ENCODE measurements at regions not wholly inside any gene's neighbourhood (a gene's known extent, or its start where the extent isn't known, plus 50 kb on each side); places are given as distances from the start of the nearest gene placed in this dataset.

- Histone ChIP-seq H3K4me1 (ENCODE audit: control insufficient read depth in 1 of 2, insufficient read depth in 2 of 2, low read length in 2 of 2) (no peaks in the 10 kb centered on the region), H3K27ac (ENCODE audit: low read length) (no peak overlapping the region), H3K27me3 (ENCODE audit: low read depth, low read length) (no peaks in the 10 kb centered on the region), H3K36me3 (ENCODE audit: control insufficient read depth in 1 of 2, insufficient read depth in 2 of 2, low read length in 2 of 2) (no peaks in the 10 kb centered on the region), H3K9me3 (ENCODE audit: control insufficient read depth in 1 of 2, low read length in 2 of 2) (peaks cover 0 to 3% of the 10 kb centered on the region in 2 donors), H3K4me3 (ENCODE audit: low read depth in 1 of 2, low read length in 2 of 2) (no peak overlapping the region)
These were observed 291.2 kb upstream of the KCNMB2 start for GRCh38 chr3:178244733-178245709.

GRCh38 chr3:178246004-178246403, 290.2 kb upstream of the KCNMB2 start:
- Histone ChIP-seq H3K36me3 (ENCODE audit: control insufficient read depth in 1 of 2, insufficient read depth in 2 of 2, low read length in 2 of 2) (no peaks in the 10 kb centered on the region), H3K9me3 (ENCODE audit: control insufficient read depth in 1 of 2, low read length in 2 of 2) (peaks cover 0 to 2% of the 10 kb centered on the region in 2 donors), H3K27me3 (ENCODE audit: low read depth, low read length) (no peaks in the 10 kb centered on the region), H3K4me3 (ENCODE audit: low read depth in 1 of 2, low read length in 2 of 2) (no peak overlapping the region), H3K4me1 (ENCODE audit: control insufficient read depth in 1 of 2, insufficient read depth in 2 of 2, low read length in 2 of 2) (no peaks in the 10 kb centered on the region), H3K27ac (ENCODE audit: low read length) (no peak overlapping the region)

DNA sequence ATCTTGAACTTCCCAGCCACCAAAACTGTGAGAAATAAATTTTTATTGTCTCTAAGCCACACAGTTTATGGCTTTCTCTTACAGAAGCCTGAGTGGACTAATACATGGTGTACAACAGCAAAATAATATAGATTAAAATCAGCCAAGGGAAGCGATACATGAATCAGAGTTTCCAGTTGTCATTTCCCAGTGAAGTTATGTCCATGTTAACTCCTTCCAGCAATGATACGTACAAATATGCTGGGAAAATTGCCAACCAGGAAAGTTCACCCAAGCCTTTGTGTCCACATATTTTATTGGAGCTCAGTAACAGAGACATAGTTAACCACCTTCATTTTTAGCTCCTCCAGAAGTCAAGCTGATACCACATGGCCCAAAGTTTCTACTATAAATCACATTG, 280.9 kb upstream of the KCNMB2 start:
- H3K27me3 ChIP-seq (ENCODE audit: low read depth, low read length) = no peaks in the 10 kb centered on the region

GRCh38 chr3:178257491-178257890, 278.7 kb upstream of the KCNMB2 start:
- no peaks in the 10 kb centered on the region for H3K9me3 ChIP-seq (ENCODE audit: control insufficient read depth in 1 of 2, low read length in 2 of 2)
- no peaks in the 10 kb centered on the region for H3K27me3 ChIP-seq (ENCODE audit: low read depth, low read length)
- no peaks in the 10 kb centered on the region for H3K36me3 ChIP-seq (ENCODE audit: control insufficient read depth in 1 of 2, insufficient read depth in 2 of 2, low read length in 2 of 2)
- no peak overlapping the region for H3K4me3 ChIP-seq (ENCODE audit: low read depth in 1 of 2, low read length in 2 of 2)
- H3K4me1 ChIP-seq (ENCODE audit: control insufficient read depth in 1 of 2, insufficient read depth in 2 of 2, low read length in 2 of 2) = no peaks in the 10 kb centered on the region
- H3K27ac ChIP-seq (ENCODE audit: low read length) = no peak overlapping the region

More for the DNA sequence above, 280.9 kb upstream of the KCNMB2 start:
- Histone ChIP-seq H3K4me3 (ENCODE audit: low read depth in 1 of 2, low read length in 2 of 2) (no peak overlapping the region), H3K4me1 (ENCODE audit: control insufficient read depth in 1 of 2, insufficient read depth in 2 of 2, low read length in 2 of 2) (no peaks in the 10 kb centered on the region), H3K9me3 (ENCODE audit: control insufficient read depth in 1 of 2, low read length in 2 of 2) (no peaks in the 10 kb centered on the region), H3K27ac (ENCODE audit: low read length) (no peak overlapping the region), H3K36me3 (ENCODE audit: control insufficient read depth in 1 of 2, insufficient read depth in 2 of 2, low read length in 2 of 2) (no peaks in the 10 kb centered on the region)

DNA sequence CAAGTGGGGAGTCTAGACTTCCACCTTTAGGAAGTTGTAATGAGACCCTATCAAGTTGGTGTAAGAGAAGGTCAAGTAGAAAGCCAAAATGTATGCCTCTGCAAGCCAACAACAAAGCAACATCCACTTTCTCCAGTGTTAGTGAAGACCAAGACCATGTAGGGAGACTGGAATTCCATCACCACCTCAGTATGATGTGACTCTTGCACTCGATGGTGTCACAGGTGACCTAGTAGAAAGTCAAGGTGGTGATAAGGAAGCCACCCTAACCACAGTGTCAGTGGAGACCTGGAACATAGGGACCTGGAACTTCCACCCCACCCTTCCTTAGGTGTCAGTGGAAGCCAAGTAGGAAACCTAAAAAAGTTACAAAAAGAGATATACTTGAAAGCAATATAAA, 278.1 kb upstream of the KCNMB2 start:
- Histone ChIP-seq H3K36me3 (ENCODE audit: control insufficient read depth in 1 of 2, insufficient read depth in 2 of 2, low read length in 2 of 2) (no peaks in the 10 kb centered on the region), H3K4me3 (ENCODE audit: low read depth in 1 of 2, low read length in 2 of 2) (no peak overlapping the region), H3K27ac (ENCODE audit: low read length) (no peak overlapping the region), H3K4me1 (ENCODE audit: control insufficient read depth in 1 of 2, insufficient read depth in 2 of 2, low read length in 2 of 2) (no peaks in the 10 kb centered on the region), H3K27me3 (ENCODE audit: low read depth, low read length) (no peaks in the 10 kb centered on the region), H3K9me3 (ENCODE audit: control insufficient read depth in 1 of 2, low read length in 2 of 2) (no peaks in the 10 kb centered on the region)

- no peak overlapping the region for H3K27ac ChIP-seq (ENCODE audit: low read length)
- H3K27me3 ChIP-seq (ENCODE audit: low read depth, low read length) = no peaks in the 10 kb centered on the region
- H3K36me3 ChIP-seq (ENCODE audit: control insufficient read depth in 1 of 2, insufficient read depth in 2 of 2, low read length in 2 of 2) = no peaks in the 10 kb centered on the region
- H3K9me3 ChIP-seq (ENCODE audit: control insufficient read depth in 1 of 2, low read length in 2 of 2) = no peaks in the 10 kb centered on the region
- no peaks in the 10 kb centered on the region for H3K4me1 ChIP-seq (ENCODE audit: control insufficient read depth in 1 of 2, insufficient read depth in 2 of 2, low read length in 2 of 2)
- H3K4me3 ChIP-seq (ENCODE audit: low read depth in 1 of 2, low read length in 2 of 2) = no peak overlapping the region
These were observed 276.5 kb upstream of the KCNMB2 start for GRCh38 chr3:178259703-178260102.

DNA sequence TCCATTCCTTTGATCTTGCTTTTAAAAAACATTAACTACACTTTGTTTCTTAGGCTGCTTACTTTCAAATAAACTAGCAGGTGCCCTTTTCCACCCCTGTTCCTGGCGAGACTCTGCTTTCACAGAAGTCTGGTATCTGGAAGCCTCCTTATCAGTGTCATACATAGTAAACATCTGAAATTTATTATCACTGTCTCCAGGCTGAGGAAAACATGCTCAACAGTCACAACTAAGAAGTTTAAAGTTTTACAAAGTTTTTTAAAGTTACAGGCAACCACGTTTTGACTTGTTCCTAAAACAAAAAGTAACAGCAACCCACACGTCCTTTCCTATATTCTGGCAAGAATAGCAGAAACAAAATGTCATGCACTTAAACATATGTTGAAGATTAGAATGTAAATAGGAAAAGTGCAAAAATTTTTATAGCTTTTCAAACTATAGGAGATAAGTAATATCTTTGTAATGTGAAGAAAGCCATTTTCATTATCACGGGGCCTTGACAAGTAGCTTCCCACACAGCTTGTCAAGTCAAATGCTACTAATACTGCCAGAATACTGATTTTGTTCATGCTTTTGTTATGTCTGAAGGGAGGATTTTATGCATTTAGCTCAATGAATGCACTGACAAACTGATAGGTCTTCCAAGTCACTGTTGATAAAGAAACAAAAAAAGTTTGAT, 275.2 kb upstream of the KCNMB2 start:
- no peaks in the 10 kb centered on the region for H3K36me3 ChIP-seq (ENCODE audit: control insufficient read depth in 1 of 2, insufficient read depth in 2 of 2, low read length in 2 of 2)
- peak overlapping the region in 1 of 2 donors; percentile 6 for H3K4me3 ChIP-seq (ENCODE audit: low read depth in 1 of 2, low read length in 2 of 2)
- no peaks in the 10 kb centered on the region for H3K4me1 ChIP-seq (ENCODE audit: control insufficient read depth in 1 of 2, insufficient read depth in 2 of 2, low read length in 2 of 2)
- no peaks in the 10 kb centered on the region for H3K9me3 ChIP-seq (ENCODE audit: control insufficient read depth in 1 of 2, low read length in 2 of 2)
- no peak overlapping the region for H3K27ac ChIP-seq (ENCODE audit: low read length)
- H3K27me3 ChIP-seq (ENCODE audit: low read depth, low read length) = no peaks in the 10 kb centered on the region

GRCh38 chr3:178263236-178263916, 272.9 kb upstream of the KCNMB2 start:
- Histone ChIP-seq H3K27me3 (ENCODE audit: low read depth, low read length) (no peaks in the 10 kb centered on the region), H3K9me3 (ENCODE audit: control insufficient read depth in 1 of 2, low read length in 2 of 2) (no peaks in the 10 kb centered on the region), H3K4me1 (ENCODE audit: control insufficient read depth in 1 of 2, insufficient read depth in 2 of 2, low read length in 2 of 2) (no peaks in the 10 kb centered on the region), H3K27ac (ENCODE audit: low read length) (no peak overlapping the region), H3K4me3 (ENCODE audit: low read depth in 1 of 2, low read length in 2 of 2) (no peak overlapping the region), H3K36me3 (ENCODE audit: control insufficient read depth in 1 of 2, insufficient read depth in 2 of 2, low read length in 2 of 2) (no peaks in the 10 kb centered on the region)

DNA sequence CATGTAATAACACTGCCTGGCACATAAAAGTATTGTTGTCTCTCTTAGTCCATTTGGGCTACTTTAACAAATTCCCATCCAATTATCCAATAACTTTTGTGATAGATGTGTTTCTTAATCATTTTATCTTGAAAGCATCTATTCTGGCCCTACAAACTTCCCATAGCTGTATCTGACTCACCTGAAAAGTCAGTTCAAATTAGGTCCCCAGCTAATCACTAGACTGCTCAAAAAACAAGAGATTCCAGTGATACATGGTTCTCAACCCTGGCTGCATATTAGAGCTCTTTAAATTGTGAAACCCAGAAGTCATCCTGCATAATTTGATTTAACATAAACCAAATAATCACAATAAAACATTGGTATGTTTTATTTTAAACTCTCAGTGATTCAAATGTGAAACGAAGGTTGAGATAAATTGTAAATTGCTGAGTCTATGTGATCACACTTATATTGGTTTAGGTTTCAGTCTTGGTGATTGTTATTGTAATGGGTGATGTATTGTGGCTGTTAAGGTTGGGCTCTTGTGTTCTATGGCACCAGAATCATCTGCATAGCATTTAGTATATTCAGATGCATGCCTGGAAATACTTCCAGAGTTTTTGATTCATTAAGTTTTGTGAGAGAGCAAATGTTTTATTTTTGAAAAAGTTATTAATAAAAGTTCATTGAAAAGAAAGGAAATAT, 268.9 kb upstream of the KCNMB2 start:
- H3K4me3 ChIP-seq (ENCODE audit: low read depth in 1 of 2, low read length in 2 of 2) = no peak overlapping the region
- no peaks in the 10 kb centered on the region for H3K36me3 ChIP-seq (ENCODE audit: control insufficient read depth in 1 of 2, insufficient read depth in 2 of 2, low read length in 2 of 2)
- no peaks in the 10 kb centered on the region for H3K4me1 ChIP-seq (ENCODE audit: control insufficient read depth in 1 of 2, insufficient read depth in 2 of 2, low read length in 2 of 2)
- H3K27ac ChIP-seq (ENCODE audit: low read length) = no peak overlapping the region
- no peaks in the 10 kb centered on the region for H3K27me3 ChIP-seq (ENCODE audit: low read depth, low read length)
- H3K9me3 ChIP-seq (ENCODE audit: control insufficient read depth in 1 of 2, low read length in 2 of 2) = no peaks in the 10 kb centered on the region

- no peaks in the 10 kb centered on the region for H3K4me1 ChIP-seq (ENCODE audit: control insufficient read depth in 1 of 2, insufficient read depth in 2 of 2, low read length in 2 of 2)
- no peaks in the 10 kb centered on the region for H3K36me3 ChIP-seq (ENCODE audit: control insufficient read depth in 1 of 2, insufficient read depth in 2 of 2, low read length in 2 of 2)
- no peaks in the 10 kb centered on the region for H3K9me3 ChIP-seq (ENCODE audit: control insufficient read depth in 1 of 2, low read length in 2 of 2)
- H3K27me3 ChIP-seq (ENCODE audit: low read depth, low read length) = no peaks in the 10 kb centered on the region
- H3K4me3 ChIP-seq (ENCODE audit: low read depth in 1 of 2, low read length in 2 of 2) = no peak overlapping the region
- H3K27ac ChIP-seq (ENCODE audit: low read length) = no peak overlapping the region
These were observed 265.4 kb upstream of the KCNMB2 start for GRCh38 chr3:178270838-178271237.

Data from muscle layer of duodenum (tissue), 2 donors.